ENCODE measurements at regions not wholly inside any gene's neighbourhood (a gene's known extent, or its start where the extent isn't known, plus 50 kb on each side); places are given as distances from the start of the nearest gene placed in this dataset.

DNA sequence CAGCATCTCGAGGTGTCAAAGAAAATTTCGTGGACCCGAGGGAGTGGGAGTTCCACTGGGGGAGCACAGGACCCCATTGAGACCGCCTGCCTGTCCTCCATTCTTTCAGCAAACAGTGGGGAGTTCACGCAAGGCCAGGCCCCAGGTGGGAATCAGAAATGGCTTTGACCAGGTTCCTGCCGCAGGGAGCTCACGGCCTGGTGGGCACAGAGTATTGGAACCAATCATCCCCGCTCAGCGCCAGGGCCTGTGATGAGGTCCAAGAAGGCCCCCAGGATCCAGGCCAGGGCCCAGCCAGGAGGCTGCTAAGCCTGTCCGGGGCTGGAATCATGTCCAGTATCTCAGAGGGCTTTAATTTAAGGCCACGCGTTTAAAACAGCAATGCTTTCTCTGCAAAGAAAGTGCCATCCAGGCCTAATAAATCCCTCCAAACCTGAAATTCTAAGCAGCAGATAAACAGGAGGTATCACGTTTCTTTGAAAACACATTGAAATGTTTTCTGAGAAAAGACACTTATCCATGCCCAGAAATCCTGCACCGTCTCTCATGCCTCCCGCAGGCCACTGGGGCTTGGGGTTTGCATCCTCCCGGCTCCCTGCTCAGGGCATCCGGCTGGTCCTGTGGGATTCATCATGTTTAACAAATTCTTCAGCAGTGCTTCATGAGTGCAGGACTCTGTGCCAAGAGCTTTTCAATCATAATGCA lies 125.7 kb downstream of the OAT start:
- Histone ChIP-seq H3K4me3 (no peak overlapping the region), H3K27me3 (no peaks in the 10 kb centered on the region), H3K9me3 (no peaks in the 10 kb centered on the region), H3K4me1 (no peaks in the 10 kb centered on the region), H3K27ac (no peak overlapping the region), H3K36me3 (no peaks in the 10 kb centered on the region)
- TF ChIP-seq, protein P1, sequence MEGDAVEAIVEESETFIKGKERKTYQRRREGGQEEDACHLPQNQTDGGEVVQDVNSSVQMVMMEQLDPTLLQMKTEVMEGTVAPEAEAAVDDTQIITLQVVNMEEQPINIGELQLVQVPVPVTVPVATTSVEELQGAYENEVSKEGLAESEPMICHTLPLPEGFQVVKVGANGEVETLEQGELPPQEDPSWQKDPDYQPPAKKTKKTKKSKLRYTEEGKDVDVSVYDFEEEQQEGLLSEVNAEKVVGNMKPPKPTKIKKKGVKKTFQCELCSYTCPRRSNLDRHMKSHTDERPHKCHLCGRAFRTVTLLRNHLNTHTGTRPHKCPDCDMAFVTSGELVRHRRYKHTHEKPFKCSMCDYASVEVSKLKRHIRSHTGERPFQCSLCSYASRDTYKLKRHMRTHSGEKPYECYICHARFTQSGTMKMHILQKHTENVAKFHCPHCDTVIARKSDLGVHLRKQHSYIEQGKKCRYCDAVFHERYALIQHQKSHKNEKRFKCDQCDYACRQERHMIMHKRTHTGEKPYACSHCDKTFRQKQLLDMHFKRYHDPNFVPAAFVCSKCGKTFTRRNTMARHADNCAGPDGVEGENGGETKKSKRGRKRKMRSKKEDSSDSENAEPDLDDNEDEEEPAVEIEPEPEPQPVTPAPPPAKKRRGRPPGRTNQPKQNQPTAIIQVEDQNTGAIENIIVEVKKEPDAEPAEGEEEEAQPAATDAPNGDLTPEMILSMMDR (IDR thresholded peaks at IDR 0.05) = no peak
- peak in 1 of 2 donors; percentile 48 for DNase-seq (ENCODE audit: low spot score in 2 of 2)
- intact Hi-C loops (cut with DNase I) = no loop called here

DNA sequence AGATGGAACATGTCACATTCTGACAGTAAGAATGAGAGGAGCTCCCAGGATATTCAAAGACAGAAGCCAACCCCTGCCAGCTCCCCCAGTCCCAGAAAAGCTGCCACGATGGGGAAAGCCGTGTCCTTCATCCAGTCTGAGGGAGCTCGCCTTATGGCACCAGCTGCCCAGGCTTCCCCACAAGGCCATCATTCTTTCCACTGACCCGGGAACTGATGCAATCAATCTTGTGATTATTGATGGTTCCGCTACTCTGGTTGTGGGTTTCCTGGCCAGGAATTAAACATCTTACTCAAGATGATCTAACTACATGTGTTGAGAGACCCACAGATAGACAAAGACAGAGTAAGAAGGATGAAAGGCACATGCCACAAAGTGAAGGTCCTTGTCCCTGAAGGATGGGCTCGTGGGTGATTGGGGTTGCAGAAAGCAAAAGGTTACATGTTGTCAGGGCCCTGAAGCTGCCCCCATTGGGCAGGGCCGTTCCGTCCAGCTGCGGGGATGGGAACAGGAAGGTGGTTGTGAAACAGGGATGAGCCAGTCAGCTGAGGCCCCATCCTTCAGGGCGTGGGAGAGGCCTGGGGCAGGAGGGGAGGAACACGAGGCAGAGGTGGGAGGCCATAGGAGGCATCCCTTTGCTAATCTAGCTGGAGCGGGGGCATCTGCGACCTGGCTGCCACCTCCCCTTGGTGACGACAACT lies 127.6 kb downstream of the OAT start:
- intact Hi-C loops (cut with DNase I) = no loop called here
- H3K4me1 ChIP-seq = peaks cover 4 to 8% of the 10 kb centered on the region in 2 donors
- no peak overlapping the region for H3K4me3 ChIP-seq
- peak in 1 of 2 donors; percentile 78 for DNase-seq (ENCODE audit: low spot score in 2 of 2)
- TF ChIP-seq, protein P1 (IDR thresholded peaks at IDR 0.05) = no peak
- H3K27me3 ChIP-seq = no peaks in the 10 kb centered on the region
- no peaks in the 10 kb centered on the region for H3K9me3 ChIP-seq
- H3K27ac ChIP-seq = no peak overlapping the region
- H3K36me3 ChIP-seq = no peaks in the 10 kb centered on the region

DNA sequence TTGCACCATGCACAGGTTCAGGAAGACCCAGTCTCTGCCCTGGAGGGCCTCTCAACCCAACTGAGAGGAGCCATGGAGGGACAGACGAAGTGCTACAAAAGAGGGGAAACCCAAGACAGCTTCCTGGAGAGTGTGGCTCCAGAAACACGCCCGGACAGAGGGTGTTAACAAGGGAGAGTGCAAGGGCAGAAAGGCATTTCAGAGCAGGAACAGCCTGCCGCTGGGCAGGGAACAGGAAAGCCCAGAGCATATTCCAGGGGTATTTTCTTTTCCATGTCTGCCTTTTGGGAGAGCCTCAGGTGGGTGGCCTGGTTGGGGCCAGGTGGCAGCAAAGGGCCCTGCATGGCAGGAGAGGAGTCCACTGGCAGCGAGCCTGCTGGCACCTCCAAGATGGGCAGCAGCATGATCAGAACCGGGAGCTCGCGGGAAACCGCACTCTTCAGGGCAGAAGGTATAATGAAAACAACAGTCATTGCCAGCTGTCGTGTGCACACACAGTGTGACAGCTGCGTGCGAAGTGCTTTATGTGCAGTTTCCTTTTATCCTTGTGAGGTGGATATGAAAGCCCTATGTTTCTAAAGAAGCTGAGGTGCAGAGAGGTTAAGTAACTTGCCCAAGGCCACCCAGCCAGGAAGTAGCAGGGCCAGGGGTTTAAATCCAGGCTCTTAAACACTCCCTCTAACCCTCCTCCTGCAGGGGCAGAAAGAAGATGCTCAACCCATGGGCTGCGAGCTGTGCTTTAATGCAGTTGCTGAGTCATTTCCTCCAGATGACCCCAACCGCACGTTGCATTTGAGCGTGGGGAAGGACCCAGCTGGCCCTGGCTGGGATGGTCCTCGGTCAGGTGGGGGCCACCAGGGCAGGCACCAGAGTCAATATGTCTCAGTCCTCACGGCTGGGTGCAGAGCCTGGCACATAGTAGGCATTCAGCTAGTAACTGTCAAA lies 128.6 kb downstream of the OAT start:
- peak overlapping the region in 1 of 2 donors; percentile 19 for H3K27ac ChIP-seq
- no peaks in the 10 kb centered on the region for H3K36me3 ChIP-seq
- peak in 1 of 2 donors; percentile 71 for DNase-seq (ENCODE audit: low spot score in 2 of 2)
- H3K4me3 ChIP-seq = no peak overlapping the region
- H3K27me3 ChIP-seq = no peaks in the 10 kb centered on the region
- TF ChIP-seq, protein P1 (IDR thresholded peaks at IDR 0.05) = no peak
- intact Hi-C loops (cut with DNase I) = loop anchor here (10.0 kb wide), 1 partner anchor 705 kb away; no protein-coding TSS in a partner anchor
- no peaks in the 10 kb centered on the region for H3K9me3 ChIP-seq
- peaks cover 6 to 14% of the 10 kb centered on the region in 2 donors for H3K4me1 ChIP-seq

GRCh38 chr10:124288928-124289850 lies 129.5 kb downstream of the OAT start:
- peaks cover 6 to 14% of the 10 kb centered on the region in 2 donors for H3K4me1 ChIP-seq
- H3K9me3 ChIP-seq = no peaks in the 10 kb centered on the region
- no peaks in the 10 kb centered on the region for H3K36me3 ChIP-seq
- no peaks in the 10 kb centered on the region for H3K27me3 ChIP-seq
- intact Hi-C loops (cut with DNase I) = loop anchor here (10.0 kb wide), 1 partner anchor 704 kb away; no protein-coding TSS in a partner anchor
- H3K27ac ChIP-seq = no peak overlapping the region
- TF ChIP-seq, protein P1 (IDR thresholded peaks at IDR 0.05) = no peak
- DNase-seq (ENCODE audit: low spot score in 2 of 2) = peak in 1 of 2 donors; percentile 59
- H3K4me3 ChIP-seq = no peak overlapping the region

Measured in ascending aorta (tissue), 2 donors.